Smooth muscle cell (in vitro differentiated cells): ENCODE measurements at regions not wholly inside any gene's neighbourhood (a gene's known extent, or its start where the extent isn't known, plus 50 kb on each side); places are given as distances from the start of the nearest gene placed in this dataset.

Source experiments
- DNase-seq: peaks from one replicate; lab custom pipeline; 2025; ENCODE audit not compliant: unreplicated experiment; lab: John Stamatoyannopoulos, UW
- H2AFZ ChIP-seq: fragments of 200-600 bp; sonication (generic); 2 replicates; pipeline ENCODE4 v1.6.0; 2016; ENCODE audit warnings: antibody characterized with exemption, low read depth, mild to moderate bottlenecking
- H3F3A ChIP-seq: fragments of 200-600 bp; sonication (generic); 2 replicates; pipeline ENCODE4 v1.6.0; 2017; ENCODE audit warnings: antibody characterized with exemption, low read depth
- H3K27ac ChIP-seq: fragments of 200-600 bp; sonication (generic); 2 replicates; pipeline ENCODE4 v1.5.1; 2016; ENCODE audit warnings: low read depth, mild to moderate bottlenecking
- H3K27me3 ChIP-seq: fragments of 200-600 bp; sonication (generic); 2 replicates; pipeline ENCODE4 v1.6.1; 2016; ENCODE audit warnings: low read depth, mild to moderate bottlenecking
- H3K36me3 ChIP-seq: fragments of 200-600 bp; sonication (generic); 2 replicates; pipeline ENCODE4 v1.5.1; 2016; ENCODE audit warnings: low read depth
- H3K4me1 ChIP-seq: fragments of 200-600 bp; sonication (generic); 2 replicates; pipeline ENCODE4 v1.5.1; 2016; ENCODE audit warnings: low read depth
- H3K4me2 ChIP-seq: fragments of 200-600 bp; sonication (generic); 2 replicates; pipeline ENCODE4 v1.6.0; 2016; ENCODE audit warnings: mild to moderate bottlenecking
- H3K4me3 ChIP-seq: fragments of 200-600 bp; sonication (generic); 2 replicates; pipeline ENCODE4 v1.5.1; 2016; ENCODE audit warnings: mild to moderate bottlenecking
- H3K79me2 ChIP-seq: fragments of 200-600 bp; sonication (generic); 2 replicates; pipeline ENCODE4 v1.6.0; 2016; ENCODE audit warnings: low read depth, mild to moderate bottlenecking
- H3K9ac ChIP-seq: fragments of 200-600 bp; sonication (generic); 2 replicates; pipeline ENCODE4 v1.6.0; 2016; ENCODE audit warnings: low read depth
- H3K9me3 ChIP-seq: fragments of 200-600 bp; sonication (generic); replicated peaks from 2 replicates; pipeline ENCODE4 v1.5.1; 2016; ENCODE audit warnings: low read depth
- H4K20me1 ChIP-seq: fragments of 200-600 bp; sonication (generic); 2 replicates; pipeline ENCODE4 v1.6.0; 2016; ENCODE audit warnings: low read depth
- CTCF ChIP-seq: fragments of 200-600 bp; sonication (generic); IDR thresholded peaks from 2 replicates; pipeline ENCODE4 v1.5.1; 2017; ENCODE audit warnings: borderline replicate concordance, mild to moderate bottlenecking, antibody characterized with exemption; ENCODE audit not compliant: insufficient read depth, poor library complexity, severe bottlenecking
- WGBS: methylation state at CpG from one replicate; pipeline ENCODE4 v1.1.7; 2016; ENCODE audit warnings: low lambda C conversion rate; 5-methylcytosine and 5-hydroxymethylcytosine counted together

GRCh38 chr9:663541-663940 is 178.0 kb upstream of the DMRT1 start:
- no peak for DNase-seq
- no peak for TF ChIP-seq CTCF
- no peaks in the 10 kb centered on the region for H3F3A ChIP-seq
- no peak overlapping the region for H3K4me2 ChIP-seq
- no peak overlapping the region for H3K9ac ChIP-seq
- no peaks in the 10 kb centered on the region for H3K9me3 ChIP-seq
- peaks cover 3% of the 10 kb centered on the region for H3K79me2 ChIP-seq
- H3K4me1 ChIP-seq, result no peaks in the 10 kb centered on the region
- no peak overlapping the region for H2AFZ ChIP-seq
- no peaks in the 10 kb centered on the region for H4K20me1 ChIP-seq
- no peak overlapping the region for H3K4me3 ChIP-seq
- no peak overlapping the region for H3K27ac ChIP-seq
- H3K27me3 ChIP-seq, result no peaks in the 10 kb centered on the region
- H3K36me3 ChIP-seq, result no peaks in the 10 kb centered on the region
- WGBS, result 42% methylated on average over 3 of the region's 3 CpGs

GRCh38 chr9:665296-665695 is 176.2 kb upstream of the DMRT1 start:
- Histone ChIP-seq H3K9me3 (no peaks in the 10 kb centered on the region), H2AFZ (no peak overlapping the region), H3K36me3 (no peaks in the 10 kb centered on the region), H3K4me3 (no peak overlapping the region), H4K20me1 (no peaks in the 10 kb centered on the region), H3K4me2 (no peak overlapping the region), H3F3A (no peaks in the 10 kb centered on the region), H3K27me3 (no peaks in the 10 kb centered on the region), H3K9ac (no peak overlapping the region), H3K27ac (no peak overlapping the region), H3K4me1 (no peaks in the 10 kb centered on the region), H3K79me2 (peaks cover 3% of the 10 kb centered on the region)
- no peak for DNase-seq
- no peak for TF ChIP-seq CTCF
- WGBS, result 98% methylated on average over 2 of the region's 2 CpGs

- Histone ChIP-seq H3K4me2 (no peak overlapping the region), H3K9me3 (no peaks in the 10 kb centered on the region), H4K20me1 (no peaks in the 10 kb centered on the region), H3K4me1 (no peaks in the 10 kb centered on the region), H3K27me3 (no peaks in the 10 kb centered on the region), H3K36me3 (no peaks in the 10 kb centered on the region), H3K27ac (peak overlapping the region; percentile 15), H3K79me2 (peaks cover 3% of the 10 kb centered on the region), H3F3A (no peaks in the 10 kb centered on the region), H3K4me3 (no peak overlapping the region), H2AFZ (no peak overlapping the region), H3K9ac (no peak overlapping the region)
- WGBS, result 89% methylated on average over 2 of the region's 2 CpGs
- DNase-seq, result no peak
- TF ChIP-seq CTCF, result no peak
Observed at GRCh38 chr9:671997-672396, 169.5 kb upstream of the DMRT1 start.

GRCh38 chr9:672851-673250 is 168.6 kb upstream of the DMRT1 start:
- TF ChIP-seq CTCF, result no peak
- H3K27ac ChIP-seq, result no peak overlapping the region

More at GRCh38 chr9:672851-673250, 168.6 kb upstream of the DMRT1 start:
- Histone ChIP-seq H3K79me2 (peaks cover 3% of the 10 kb centered on the region), H4K20me1 (no peaks in the 10 kb centered on the region), H3K9me3 (no peaks in the 10 kb centered on the region), H3K36me3 (no peaks in the 10 kb centered on the region), H3K4me2 (no peak overlapping the region), H3K4me3 (no peak overlapping the region), H3F3A (no peaks in the 10 kb centered on the region), H2AFZ (no peak overlapping the region), H3K4me1 (no peaks in the 10 kb centered on the region), H3K27me3 (no peaks in the 10 kb centered on the region), H3K9ac (no peak overlapping the region)
- no peak for DNase-seq
- WGBS, result 80% methylated on average over 4 of the region's 4 CpGs
